ENCODE measurements at regions not wholly inside any gene's neighbourhood (a gene's known extent, or its start where the extent isn't known, plus 50 kb on each side); places are given as distances from the start of the nearest gene placed in this dataset.

DNA sequence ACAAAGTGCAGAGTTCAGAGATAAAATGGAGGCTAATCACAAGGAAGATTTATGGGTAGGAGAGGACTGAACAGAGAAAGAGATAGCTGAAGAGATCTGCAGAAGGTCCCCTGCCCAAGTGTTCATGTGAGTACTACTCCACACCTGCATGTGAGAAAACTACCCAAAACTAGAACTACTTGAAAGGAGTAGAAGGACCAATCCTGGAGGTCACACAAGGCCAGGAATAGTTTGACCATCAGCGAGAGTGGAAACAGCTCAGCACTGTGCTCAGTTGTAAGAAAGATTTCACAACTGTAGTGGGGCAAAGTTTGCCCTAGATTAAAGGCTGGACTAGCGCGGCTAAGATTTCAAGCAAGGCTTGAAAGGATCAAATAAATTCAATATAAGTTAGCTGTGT is 422.7 kb upstream of the LCORL start:
- H3K36me3 ChIP-seq, result no peaks in the 10 kb centered on the region

DNA sequence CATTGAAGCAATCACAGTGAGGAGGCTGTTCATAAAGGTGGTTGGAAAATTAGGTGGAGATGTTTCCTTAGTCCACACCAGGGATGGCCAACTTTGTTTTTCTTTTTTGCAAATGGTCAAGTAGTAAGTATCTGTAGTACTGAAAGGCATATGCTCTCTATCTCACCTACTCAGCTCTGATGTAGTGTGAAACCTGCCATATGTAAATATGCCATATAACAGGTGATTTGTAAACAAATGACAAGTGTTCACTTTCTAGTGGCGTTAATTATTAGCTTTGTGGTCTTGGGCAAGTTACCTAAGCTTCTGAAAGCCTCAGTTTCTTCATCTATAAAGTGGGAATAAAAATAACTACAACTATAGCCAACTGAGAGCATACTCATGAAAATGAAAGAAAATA is 421.4 kb upstream of the LCORL start:
- DNase-seq (no peak), FAIRE-seq (no peak), ATAC-seq (no peak)
- H3K4me1 ChIP-seq, result no peaks in the 10 kb centered on the region
- 34 to 48% methylated on average over 1 of the region's 1 CpG for WGBS, 2 donors
- H3K9me3 ChIP-seq, result no peaks in the 10 kb centered on the region
- no peaks in the 10 kb centered on the region for H3K36me3 ChIP-seq
- H3K27me3 ChIP-seq, result no peaks in the 10 kb centered on the region
- intact Hi-C loops (cut with DNase I), result no loop called here
- TF ChIP-seq, protein P1, sequence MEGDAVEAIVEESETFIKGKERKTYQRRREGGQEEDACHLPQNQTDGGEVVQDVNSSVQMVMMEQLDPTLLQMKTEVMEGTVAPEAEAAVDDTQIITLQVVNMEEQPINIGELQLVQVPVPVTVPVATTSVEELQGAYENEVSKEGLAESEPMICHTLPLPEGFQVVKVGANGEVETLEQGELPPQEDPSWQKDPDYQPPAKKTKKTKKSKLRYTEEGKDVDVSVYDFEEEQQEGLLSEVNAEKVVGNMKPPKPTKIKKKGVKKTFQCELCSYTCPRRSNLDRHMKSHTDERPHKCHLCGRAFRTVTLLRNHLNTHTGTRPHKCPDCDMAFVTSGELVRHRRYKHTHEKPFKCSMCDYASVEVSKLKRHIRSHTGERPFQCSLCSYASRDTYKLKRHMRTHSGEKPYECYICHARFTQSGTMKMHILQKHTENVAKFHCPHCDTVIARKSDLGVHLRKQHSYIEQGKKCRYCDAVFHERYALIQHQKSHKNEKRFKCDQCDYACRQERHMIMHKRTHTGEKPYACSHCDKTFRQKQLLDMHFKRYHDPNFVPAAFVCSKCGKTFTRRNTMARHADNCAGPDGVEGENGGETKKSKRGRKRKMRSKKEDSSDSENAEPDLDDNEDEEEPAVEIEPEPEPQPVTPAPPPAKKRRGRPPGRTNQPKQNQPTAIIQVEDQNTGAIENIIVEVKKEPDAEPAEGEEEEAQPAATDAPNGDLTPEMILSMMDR (IDR thresholded peaks at IDR 0.05), result no peak
- no peak overlapping the region for H3K27ac ChIP-seq
- H3K4me3 ChIP-seq, result no peak overlapping the region

More for the DNA sequence above, 422.7 kb upstream of the LCORL start:
- ATAC-seq, result no peak
- no peak for FAIRE-seq
- whole genome bisulfite sequencing, 2 donors, result 68 to 77% methylated on average over 3 of the region's 3 CpGs
- H3K9me3 ChIP-seq, result no peaks in the 10 kb centered on the region
- H3K4me3 ChIP-seq, result no peak overlapping the region
- H3K27me3 ChIP-seq, result no peaks in the 10 kb centered on the region
- no peak overlapping the region for H3K27ac ChIP-seq
- TF ChIP-seq, protein P1 (IDR thresholded peaks at IDR 0.05), result no peak
- DNase-seq, result no peak
- H3K4me1 ChIP-seq, result no peaks in the 10 kb centered on the region
- intact Hi-C loops (cut with DNase I), result no loop called here

DNA sequence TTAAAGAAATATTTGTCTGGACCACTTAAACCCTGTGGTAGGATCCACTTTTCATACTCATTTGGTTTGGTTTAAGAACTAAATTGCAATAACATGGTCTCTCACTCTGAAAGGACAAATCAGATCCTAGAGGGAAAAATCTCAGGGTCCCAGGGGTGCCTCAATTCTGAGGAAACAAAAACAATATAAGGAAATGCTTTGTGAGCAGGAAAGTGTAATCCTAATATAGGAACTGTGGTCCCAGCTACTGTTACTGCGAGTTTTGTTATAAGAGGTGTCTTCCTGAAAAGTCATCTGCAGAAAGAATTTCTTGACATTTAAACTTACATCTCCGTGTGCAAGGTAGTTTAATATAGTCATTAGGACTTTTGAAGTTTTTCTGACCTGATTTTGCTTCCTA is 420.1 kb upstream of the LCORL start:
- H3K27ac ChIP-seq, result no peak overlapping the region
- DNase-seq (no peak), FAIRE-seq (no peak), ATAC-seq (no peak)
- H3K4me1 ChIP-seq, result no peaks in the 10 kb centered on the region
- 61 to 75% methylated on average over 2 of the region's 2 CpGs for WGBS, 2 donors
- intact Hi-C loops (cut with DNase I), result no loop called here
- TF ChIP-seq, protein P1 (IDR thresholded peaks at IDR 0.05), result no peak
- H3K9me3 ChIP-seq, result no peaks in the 10 kb centered on the region
- H3K36me3 ChIP-seq, result no peaks in the 10 kb centered on the region
- no peaks in the 10 kb centered on the region for H3K27me3 ChIP-seq
- H3K4me3 ChIP-seq, result no peak overlapping the region

DNA sequence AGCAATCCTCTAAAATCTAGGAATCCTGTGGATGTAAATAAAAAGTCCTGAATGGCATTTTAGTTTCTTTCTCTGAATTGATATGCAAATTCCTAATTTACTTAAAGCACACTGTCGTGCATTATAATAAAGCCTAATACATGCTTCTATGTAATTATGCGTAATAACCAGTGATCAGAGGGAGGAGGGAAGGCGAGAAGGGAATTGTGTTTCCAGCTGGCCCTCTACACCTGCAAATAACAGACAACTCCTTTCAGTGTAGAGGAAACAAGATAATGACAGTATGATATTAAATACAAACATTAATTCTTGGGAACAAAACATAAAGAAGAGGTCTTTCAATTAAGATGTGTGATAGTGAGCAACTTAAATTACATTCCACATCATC is 419.6 kb upstream of the LCORL start:
- no peak overlapping the region for H3K4me3 ChIP-seq
- no peak for DNase-seq
- no peak for ATAC-seq
- intact Hi-C loops (cut with DNase I), result no loop called here
- WGBS, 2 donors, result 64 to 69% methylated on average over 3 of the region's 3 CpGs
- H3K27ac ChIP-seq, result no peak overlapping the region
- no peaks in the 10 kb centered on the region for H3K4me1 ChIP-seq
- TF ChIP-seq, protein P1 (IDR thresholded peaks at IDR 0.05), result no peak
- no peaks in the 10 kb centered on the region for H3K27me3 ChIP-seq
- H3K9me3 ChIP-seq, result no peaks in the 10 kb centered on the region
- FAIRE-seq, result no peak
- H3K36me3 ChIP-seq, result no peaks in the 10 kb centered on the region

DNA sequence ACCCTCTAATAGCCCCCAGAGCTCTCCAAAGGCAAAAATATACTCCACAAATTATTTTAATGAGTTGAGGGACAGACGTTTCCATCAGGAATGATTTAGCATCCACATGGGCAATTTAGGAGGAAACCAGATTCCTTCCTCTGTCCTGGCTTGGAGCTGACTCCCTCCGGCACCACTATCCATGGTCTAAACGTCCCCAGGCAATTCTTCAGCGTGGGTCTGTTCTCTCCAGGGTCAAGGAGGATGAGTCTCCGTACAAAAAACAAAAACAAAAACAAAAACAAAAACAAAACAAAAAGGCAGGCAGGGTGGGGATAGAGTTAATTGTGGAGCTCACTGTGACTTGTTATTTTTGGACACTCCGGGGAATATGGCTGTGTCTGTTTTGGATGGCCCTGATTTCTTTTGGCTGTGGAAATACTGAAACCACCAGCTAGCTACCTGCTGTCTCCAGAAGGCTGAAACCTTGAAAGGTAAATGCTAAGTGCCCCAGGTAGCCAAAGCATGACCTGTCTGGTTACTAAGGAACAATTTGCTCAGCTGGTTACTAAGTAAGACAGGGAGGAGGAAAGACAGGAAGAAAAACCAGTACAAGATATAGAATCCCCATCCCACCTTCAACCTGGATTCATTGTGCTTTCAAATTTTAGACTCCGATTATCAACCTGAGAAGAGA is 419.1 kb upstream of the LCORL start:
- WGBS, 2 donors, result 44 to 53% methylated on average over 7 of the region's 7 CpGs
- H3K9me3 ChIP-seq, result no peaks in the 10 kb centered on the region
- H3K4me3 ChIP-seq, result no peak overlapping the region
- no peak for FAIRE-seq
- H3K36me3 ChIP-seq, result no peaks in the 10 kb centered on the region
- DNase-seq, result no peak
- TF ChIP-seq, protein P1 (IDR thresholded peaks at IDR 0.05), result no peak
- ATAC-seq, result peak in 3 of 4 donors; percentile 42 to 76 (median 67)
- H3K27me3 ChIP-seq, result no peaks in the 10 kb centered on the region
- H3K27ac ChIP-seq, result no peak overlapping the region
- intact Hi-C loops (cut with DNase I), result no loop called here
- H3K4me1 ChIP-seq, result no peaks in the 10 kb centered on the region
